ENCODE measurements at regions not wholly inside any gene's neighbourhood (a gene's known extent, or its start where the extent isn't known, plus 50 kb on each side); places are given as distances from the start of the nearest gene placed in this dataset.

GRCh38 chr4:60945641-60946040 is 254.5 kb upstream of the ADGRL3 start:
- TF ChIP-seq, protein P1, sequence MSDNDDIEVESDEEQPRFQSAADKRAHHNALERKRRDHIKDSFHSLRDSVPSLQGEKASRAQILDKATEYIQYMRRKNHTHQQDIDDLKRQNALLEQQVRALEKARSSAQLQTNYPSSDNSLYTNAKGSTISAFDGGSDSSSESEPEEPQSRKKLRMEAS (IDR thresholded peaks at IDR 0.05; ENCODE audit: insufficient read depth, insufficient read length) = no peak
- no peak for TF ChIP-seq POLR2AphosphoS5 (IDR thresholded peaks at IDR 0.05; ENCODE audit: insufficient read depth, low read depth, low read length)
- no peak for TF ChIP-seq POLR2A (IDR thresholded peaks at IDR 0.05; ENCODE audit: low read depth, low read length)
- no peak for TF ChIP-seq GATA2 (IDR thresholded peaks at IDR 0.05; ENCODE audit: insufficient read depth, insufficient read length, low read depth, low read length)
- TF ChIP-seq JUN (IDR thresholded peaks at IDR 0.05; ENCODE audit: borderline replicate concordance, insufficient read depth, insufficient read length, low read depth) = no peak
- no peak for TF ChIP-seq EZH2 (IDR thresholded peaks at IDR 0.05; ENCODE audit: borderline replicate concordance, low read depth, low read length, severe bottlenecking)
- no peak for TF ChIP-seq CTCF (IDR thresholded peaks at IDR 0.05; ENCODE audit: extremely low read depth in 1 of 2, insufficient read depth in 1 of 2, low read depth in 1 of 2, low read length in 2 of 2)
- TF ChIP-seq MYC (IDR thresholded peaks at IDR 0.05; ENCODE audit: low read depth, low read length) = no peak
- no peak for TF ChIP-seq FOS (IDR thresholded peaks at IDR 0.05; ENCODE audit: borderline replicate concordance, insufficient read depth, low read length)
- Histone ChIP-seq H3K79me2 (ENCODE audit: control insufficient read depth, insufficient read depth, low read length) (no peaks in the 10 kb centered on the region), H3K9me1 (replicated peaks; ENCODE audit: control insufficient read depth, extremely low read depth, insufficient read depth, low read length) (no peaks in the 10 kb centered on the region), H3K4me2 (ENCODE audit: insufficient read depth, low read length) (no peak overlapping the region), H3K27ac (ENCODE audit: insufficient read depth, low read depth, low read length) (no peak overlapping the region), H3K9me3 (replicated peaks; ENCODE audit: control insufficient read depth, insufficient read depth, low read length) (peaks cover 2% of the 10 kb centered on the region), H3K9ac (replicated peaks; ENCODE audit: extremely low read depth, insufficient read depth, low read length) (no peak overlapping the region), H3K4me3 (replicated peaks in 1 of 3; ENCODE audit: insufficient read depth in 1 of 3, low read depth in 1 of 3, low read length in 3 of 3) (no peak overlapping the region), H4K20me1 (replicated peaks; ENCODE audit: control insufficient read depth, extremely low read depth, insufficient read depth, low read length) (no peaks in the 10 kb centered on the region), H3K4me1 (ENCODE audit: control insufficient read depth, extremely low read depth, insufficient read depth, low read length) (no peaks in the 10 kb centered on the region), H3K27me3 (ENCODE audit: control insufficient read depth in 2 of 2, insufficient read depth in 2 of 2, low read length in 2 of 2) (no peaks in the 10 kb centered on the region), H3K36me3 (ENCODE audit: control insufficient read depth in 2 of 2, extremely low read depth in 1 of 2, insufficient read depth in 2 of 2, low read length in 2 of 2) (no peaks in the 10 kb centered on the region), H2AFZ (ENCODE audit: low read depth, low read length) (no peak overlapping the region)
- intact Hi-C loops (cut with micrococcal nuclease) = no loop called here
- no peak for DNase-seq (ENCODE audit: low read depth, low spot score)
- dilution Hi-C loops (cut with MboI; ENCODE audit: extremely low pct_ligation_motif_present, low sequenced_read_pairs) = no loop called here
- ChIA-PET CTCF (no interaction called here), POLR2A (no interaction called here)
- no peak for FAIRE-seq
- BruUV-seq (replicated peaks) = no TSS peak
